ENCODE measurements at regions not wholly inside any gene's neighbourhood (a gene's known extent, or its start where the extent isn't known, plus 50 kb on each side); places are given as distances from the start of the nearest gene placed in this dataset.

- Histone ChIP-seq H3K4me3 (ENCODE audit: control extremely low read depth in 1 of 5, extremely low read depth in 1 of 5, insufficient read depth in 1 of 5, low read depth in 2 of 5, low read length in 4 of 5) (no peak overlapping the region), H3K9me3 (ENCODE audit: control extremely low read depth in 1 of 3, control insufficient read depth in 2 of 3, insufficient read depth in 1 of 3, low read length in 2 of 3) (peaks cover 0 to 20% (median 4%) of the 10 kb centered on the region in 3 donors), H3K36me3 (replicated peaks in 1 of 2; ENCODE audit: control extremely low read depth in 1 of 2, control insufficient read depth in 1 of 2, extremely low read depth in 1 of 2, insufficient read depth in 2 of 2, low read length in 1 of 2) (no peaks in the 10 kb centered on the region), H4K20me1 (ENCODE audit: control insufficient read depth, insufficient read depth, low read length, poor library complexity, severe bottlenecking) (no peaks in the 10 kb centered on the region), H3K27ac (ENCODE audit: low read length in 2 of 2) (no peak overlapping the region), H3K79me2 (ENCODE audit: control insufficient read depth, insufficient read depth, low read length) (no peaks in the 10 kb centered on the region), H3K9ac (ENCODE audit: low read length) (no peak overlapping the region), H3K4me2 (replicated peaks; ENCODE audit: low read depth, low read length, poor library complexity, severe bottlenecking) (no peak overlapping the region), H3K27me3 (replicated peaks in 1 of 4; ENCODE audit: control extremely low read depth in 1 of 4, control insufficient read depth in 3 of 4, insufficient read depth in 4 of 4, low read length in 3 of 4) (no peaks in the 10 kb centered on the region), H3K4me1 (ENCODE audit: control insufficient read depth in 2 of 2, insufficient read depth in 2 of 2, low read length in 2 of 2) (no peaks in the 10 kb centered on the region), H2AFZ (ENCODE audit: insufficient read depth, low read depth, low read length, poor library complexity, severe bottlenecking) (no peak overlapping the region)
- H3K27ac Mint-ChIP-seq = no peak overlapping the region
- intact Hi-C loops (cut with micrococcal nuclease) = no loop called here
- DNase-seq (no peak), ATAC-seq (ENCODE audit: low read depth) (no peak)
- H3K27me3 Mint-ChIP-seq = peaks cover 3% of the 10 kb centered on the region
- TF ChIP-seq, protein P1, sequence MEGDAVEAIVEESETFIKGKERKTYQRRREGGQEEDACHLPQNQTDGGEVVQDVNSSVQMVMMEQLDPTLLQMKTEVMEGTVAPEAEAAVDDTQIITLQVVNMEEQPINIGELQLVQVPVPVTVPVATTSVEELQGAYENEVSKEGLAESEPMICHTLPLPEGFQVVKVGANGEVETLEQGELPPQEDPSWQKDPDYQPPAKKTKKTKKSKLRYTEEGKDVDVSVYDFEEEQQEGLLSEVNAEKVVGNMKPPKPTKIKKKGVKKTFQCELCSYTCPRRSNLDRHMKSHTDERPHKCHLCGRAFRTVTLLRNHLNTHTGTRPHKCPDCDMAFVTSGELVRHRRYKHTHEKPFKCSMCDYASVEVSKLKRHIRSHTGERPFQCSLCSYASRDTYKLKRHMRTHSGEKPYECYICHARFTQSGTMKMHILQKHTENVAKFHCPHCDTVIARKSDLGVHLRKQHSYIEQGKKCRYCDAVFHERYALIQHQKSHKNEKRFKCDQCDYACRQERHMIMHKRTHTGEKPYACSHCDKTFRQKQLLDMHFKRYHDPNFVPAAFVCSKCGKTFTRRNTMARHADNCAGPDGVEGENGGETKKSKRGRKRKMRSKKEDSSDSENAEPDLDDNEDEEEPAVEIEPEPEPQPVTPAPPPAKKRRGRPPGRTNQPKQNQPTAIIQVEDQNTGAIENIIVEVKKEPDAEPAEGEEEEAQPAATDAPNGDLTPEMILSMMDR (IDR thresholded peaks at IDR 0.05) = no peak
- TF ChIP-seq EZH2 (IDR thresholded peaks at IDR 0.05; ENCODE audit: borderline replicate concordance, insufficient read depth, low read depth, low read length, poor library complexity, severe bottlenecking) = no peak
- ChIA-PET POLR2A (no interaction called here), CTCF (no interaction called here)
- no peak overlapping the region for H3K4me3 Mint-ChIP-seq
- peaks cover 3% of the 10 kb centered on the region for H3K9me3 Mint-ChIP-seq (ENCODE audit: insufficient read depth)
- no peaks in the 10 kb centered on the region for H3K4me1 Mint-ChIP-seq
- 91% methylated on average over 5 of the region's 5 CpGs for WGBS (ENCODE audit: insufficient coverage)
Measured at GRCh38 chr1:224809137-224809536, 120.3 kb upstream of the DNAH14 start.

GRCh38 chr1:224809613-224810012 is 119.9 kb upstream of the DNAH14 start:
- Mint-ChIP-seq H3K27me3 (peaks cover 3% of the 10 kb centered on the region), H3K4me3 (no peak overlapping the region), H3K27ac (no peak overlapping the region), H3K9me3 (ENCODE audit: insufficient read depth) (peaks cover 3% of the 10 kb centered on the region), H3K4me1 (no peaks in the 10 kb centered on the region)
- DNase-seq (no peak), ATAC-seq (ENCODE audit: low read depth) (no peak)
- no peak overlapping the region for H3K4me3 ChIP-seq (ENCODE audit: control extremely low read depth in 1 of 5, extremely low read depth in 1 of 5, insufficient read depth in 1 of 5, low read depth in 2 of 5, low read length in 4 of 5)
- no peak for TF ChIP-seq EZH2 (IDR thresholded peaks at IDR 0.05; ENCODE audit: borderline replicate concordance, insufficient read depth, low read depth, low read length, poor library complexity, severe bottlenecking)
- TF ChIP-seq, protein P1 (IDR thresholded peaks at IDR 0.05) = no peak
- no peak overlapping the region for H2AFZ ChIP-seq (ENCODE audit: insufficient read depth, low read depth, low read length, poor library complexity, severe bottlenecking)
- peaks cover 0 to 20% (median 4%) of the 10 kb centered on the region in 3 donors for H3K9me3 ChIP-seq (ENCODE audit: control extremely low read depth in 1 of 3, control insufficient read depth in 2 of 3, insufficient read depth in 1 of 3, low read length in 2 of 3)
- no peaks in the 10 kb centered on the region for H3K36me3 ChIP-seq (replicated peaks in 1 of 2; ENCODE audit: control extremely low read depth in 1 of 2, control insufficient read depth in 1 of 2, extremely low read depth in 1 of 2, insufficient read depth in 2 of 2, low read length in 1 of 2)
- no peak overlapping the region for H3K27ac ChIP-seq (ENCODE audit: low read length in 2 of 2)
- H3K4me2 ChIP-seq (replicated peaks; ENCODE audit: low read depth, low read length, poor library complexity, severe bottlenecking) = no peak overlapping the region
- CTCF ChIA-PET = no interaction called here
- 91% methylated on average over 4 of the region's 4 CpGs for WGBS (ENCODE audit: insufficient coverage)
- H3K79me2 ChIP-seq (ENCODE audit: control insufficient read depth, insufficient read depth, low read length) = no peaks in the 10 kb centered on the region
- H3K27me3 ChIP-seq (replicated peaks in 1 of 4; ENCODE audit: control extremely low read depth in 1 of 4, control insufficient read depth in 3 of 4, insufficient read depth in 4 of 4, low read length in 3 of 4) = no peaks in the 10 kb centered on the region
- no peak overlapping the region for H3K9ac ChIP-seq (ENCODE audit: low read length)
- intact Hi-C loops (cut with micrococcal nuclease) = no loop called here
- POLR2A ChIA-PET = no interaction called here
- no peaks in the 10 kb centered on the region for H3K4me1 ChIP-seq (ENCODE audit: control insufficient read depth in 2 of 2, insufficient read depth in 2 of 2, low read length in 2 of 2)
- H4K20me1 ChIP-seq (ENCODE audit: control insufficient read depth, insufficient read depth, low read length, poor library complexity, severe bottlenecking) = no peaks in the 10 kb centered on the region

All from B cell (primary cell).